KMS-11 (cell line): ENCODE measurements at regions not wholly inside any gene's neighbourhood (a gene's known extent, or its start where the extent isn't known, plus 50 kb on each side); places are given as distances from the start of the nearest gene placed in this dataset.

Source experiments
- H2AFZ ChIP-seq: fragments of 200-600 bp; sonication (generic); 2 replicates; pipeline ENCODE4 v1.6.1; 2016; ENCODE audit warnings: antibody characterized with exemption, mixed run types, low read depth
- H3K27ac ChIP-seq: fragments of 200-600 bp; sonication (generic); 2 replicates; pipeline ENCODE4 v1.6.1; 2016; ENCODE audit warnings: mild to moderate bottlenecking, mixed run types
- H3K27me3 ChIP-seq: fragments of 200-600 bp; sonication (generic); 2 replicates; pipeline ENCODE4 v1.6.1; 2017; ENCODE audit warnings: mild to moderate bottlenecking, low read depth, mixed run types, moderate library complexity; ENCODE audit not compliant: insufficient read depth
- H3K36me3 ChIP-seq: fragments of 200-600 bp; sonication (generic); 2 replicates; pipeline ENCODE4 v1.6.1; 2017; ENCODE audit warnings: mild to moderate bottlenecking, mixed run types; ENCODE audit not compliant: insufficient read depth
- H3K4me1 ChIP-seq: fragments of 200-600 bp; sonication (generic); 2 replicates; pipeline ENCODE4 v1.6.1; 2016; ENCODE audit warnings: mild to moderate bottlenecking, low read depth, mixed run types; ENCODE audit not compliant: poor library complexity, severe bottlenecking
- H3K4me2 ChIP-seq: fragments of 200-600 bp; sonication (generic); 2 replicates; pipeline ENCODE4 v1.7.0; 2016; ENCODE audit warnings: mild to moderate bottlenecking, mixed run types
- H3K4me3 ChIP-seq: fragments of 200-600 bp; sonication (generic); IDR thresholded peaks from 2 replicates; pipeline ENCODE4 v1.6.1; 2017; ENCODE audit warnings: low read depth, low read length, mixed read lengths; ENCODE audit not compliant: insufficient read depth
- H3K79me2 ChIP-seq: fragments of 200-600 bp; sonication (generic); 2 replicates; pipeline ENCODE4 v1.6.1; 2016; ENCODE audit warnings: low read depth, mixed run types; ENCODE audit not compliant: insufficient read depth
- H3K9ac ChIP-seq: fragments of 200-600 bp; sonication (generic); 2 replicates; pipeline ENCODE4 v1.6.1; 2016; ENCODE audit warnings: mild to moderate bottlenecking, mixed run types
- H4K20me1 ChIP-seq: fragments of 200-600 bp; sonication (generic); 2 replicates; pipeline ENCODE4 v1.6.1; 2016; ENCODE audit warnings: mild to moderate bottlenecking, mixed run types; ENCODE audit not compliant: insufficient read depth
- CTCF ChIP-seq: fragments of 200-600 bp; sonication (generic); conservative IDR thresholded peaks from 2 replicates; pipeline ENCODE4 v1.6.1; 2017; ENCODE audit warnings: low read depth, mild to moderate bottlenecking, antibody characterized with exemption, low read length, moderate library complexity, mixed read lengths

GRCh38 chr11:13105237-13105844 lies 96.2 kb downstream of the RASSF10 start:
- Histone ChIP-seq H3K27ac (no peak overlapping the region), H3K79me2 (no peaks in the 10 kb centered on the region), H3K36me3 (no peaks in the 10 kb centered on the region), H4K20me1 (no peaks in the 10 kb centered on the region), H2AFZ (no peak overlapping the region), H3K4me3 (no peak overlapping the region), H3K4me1 (no peaks in the 10 kb centered on the region), H3K27me3 (no peaks in the 10 kb centered on the region), H3K9ac (no peak overlapping the region), H3K4me2 (no peak overlapping the region)
- TF ChIP-seq CTCF, result no peak

- Histone ChIP-seq H3K36me3 (no peaks in the 10 kb centered on the region), H3K27ac (no peak overlapping the region), H4K20me1 (no peaks in the 10 kb centered on the region), H3K27me3 (no peaks in the 10 kb centered on the region), H3K79me2 (no peaks in the 10 kb centered on the region), H3K4me1 (peaks cover 8% of the 10 kb centered on the region), H3K9ac (no peak overlapping the region), H2AFZ (no peak overlapping the region), H3K4me3 (no peak overlapping the region), H3K4me2 (no peak overlapping the region)
- no peak for TF ChIP-seq CTCF
Observed at GRCh38 chr11:13107544-13108044, 98.5 kb downstream of the RASSF10 start.

DNA sequence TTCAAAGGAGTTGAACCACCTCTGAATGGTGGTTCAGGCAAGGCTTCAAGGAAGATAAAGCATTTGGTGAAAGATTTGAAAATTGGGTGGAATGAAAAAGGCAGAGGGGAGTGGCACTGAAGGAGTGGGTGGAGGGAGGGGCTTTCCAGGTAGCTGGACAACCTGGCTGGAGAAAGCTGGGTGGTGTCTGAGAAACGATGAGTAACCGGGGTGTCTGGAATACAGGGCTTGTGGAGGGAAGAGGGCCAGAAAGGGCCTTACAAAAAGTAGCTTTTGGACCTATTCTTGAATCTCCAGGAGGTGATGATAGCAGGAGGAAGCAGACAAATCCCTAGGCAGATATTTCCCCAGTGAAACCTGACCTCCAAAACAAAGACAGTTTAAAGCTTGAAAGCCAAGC lies 99.3 kb downstream of the RASSF10 start:
- Histone ChIP-seq H3K79me2 (no peaks in the 10 kb centered on the region), H2AFZ (no peak overlapping the region), H3K4me1 (peaks cover 14% of the 10 kb centered on the region), H3K4me3 (no peak overlapping the region), H3K9ac (no peak overlapping the region), H3K27ac (no peak overlapping the region), H3K27me3 (no peaks in the 10 kb centered on the region), H4K20me1 (no peaks in the 10 kb centered on the region), H3K4me2 (no peak overlapping the region), H3K36me3 (no peaks in the 10 kb centered on the region)
- TF ChIP-seq CTCF, result no peak

GRCh38 chr11:13109616-13110015 lies 100.5 kb downstream of the RASSF10 start:
- no peaks in the 10 kb centered on the region for H3K27me3 ChIP-seq
- no peak overlapping the region for H2AFZ ChIP-seq
- H4K20me1 ChIP-seq, result no peaks in the 10 kb centered on the region
- TF ChIP-seq CTCF, result no peak
- no peaks in the 10 kb centered on the region for H3K79me2 ChIP-seq
- no peak overlapping the region for H3K4me2 ChIP-seq
- no peak overlapping the region for H3K27ac ChIP-seq
- peaks cover 14% of the 10 kb centered on the region for H3K4me1 ChIP-seq
- H3K4me3 ChIP-seq, result no peak overlapping the region
- H3K36me3 ChIP-seq, result no peaks in the 10 kb centered on the region
- no peak overlapping the region for H3K9ac ChIP-seq
